Left lung (tissue), 4 donors: ENCODE measurements at regions not wholly inside any gene's neighbourhood (a gene's known extent, or its start where the extent isn't known, plus 50 kb on each side); places are given as distances from the start of the nearest gene placed in this dataset.

Experiments
- ATAC-seq: fragments of 200-7000 bp; cut with Tn5 transposase; one replicate; pipeline ENCODE4 v1.9.1; 2020; ENCODE audit warnings: moderate library complexity
- DNase-seq, 4 donors: peaks; one replicate each; pipeline ENCODE4 v3.0.0-alpha.2; 2013 to 2020
- H3K27ac ChIP-seq, 2 donors: fragments of 200-600 bp; sonication (generic) in 1 of 2; one replicate each; pipeline versions ENCODE4 v1.5.0 to v1.8.0; 2020 to 2021
- H3K27me3 ChIP-seq, 2 donors: fragments of 200-600 bp; sonication (generic) in 1 of 2; one replicate each; pipeline versions ENCODE4 v1.5.0 to v1.8.0; 2020 to 2021
- H3K36me3 ChIP-seq, 2 donors: fragments of 200-600 bp; sonication (generic) in 1 of 2; one replicate each; pipeline versions ENCODE4 v1.5.0 to v1.8.0; 2020 to 2021
- H3K4me1 ChIP-seq, 2 donors: fragments of 200-600 bp; one replicate each; pipeline ENCODE4 v1.8.0; 2021
- H3K4me3 ChIP-seq, 2 donors: fragments of 200-600 bp; sonication (generic) in 1 of 2; one replicate each; pipeline versions ENCODE4 v1.5.0 to v1.8.0; 2020 to 2021; ENCODE audit warnings: mild to moderate bottlenecking in 1 of 2
- H3K9me3 ChIP-seq, 2 donors: fragments of 200-600 bp; sonication (generic) in 1 of 2; one replicate each; pipeline versions ENCODE4 v1.5.0 to v1.8.0; 2020 to 2021
- intact Hi-C, 2 donors: fragments of 100-400 bp; cut with DNase I; formaldehyde crosslinking; loops; one replicate each; pipeline versions ENCODE4 v1.11.2 to v1.14.2; 2022
- TF ChIP-seq, protein P1 (sequence below), 2 donors: fragments of 200-600 bp; sonication (generic) in 1 of 2; IDR thresholded peaks; one replicate each; pipeline versions ENCODE4 v1.5.0 to v1.8.0; 2021; ENCODE audit warnings: antibody characterized with exemption in 2 of 2
- donor health status: DM: no; HTN: yes; CAD: no.
- donor health status: DM: no; HTN: no; CAD: no.

GRCh38 chr7:18378989-18379605 lies 116.5 kb upstream of the HDAC9 start:
- H3K36me3 ChIP-seq = no peaks in the 10 kb centered on the region
- DNase-seq (no peak), ATAC-seq (no peak)
- H3K4me3 ChIP-seq = no peak overlapping the region
- H3K9me3 ChIP-seq = no peaks in the 10 kb centered on the region
- H3K4me1 ChIP-seq = no peaks in the 10 kb centered on the region
- H3K27me3 ChIP-seq = no peaks in the 10 kb centered on the region
- no peak overlapping the region for H3K27ac ChIP-seq
- intact Hi-C loops = no loop called here
- TF ChIP-seq, protein P1, sequence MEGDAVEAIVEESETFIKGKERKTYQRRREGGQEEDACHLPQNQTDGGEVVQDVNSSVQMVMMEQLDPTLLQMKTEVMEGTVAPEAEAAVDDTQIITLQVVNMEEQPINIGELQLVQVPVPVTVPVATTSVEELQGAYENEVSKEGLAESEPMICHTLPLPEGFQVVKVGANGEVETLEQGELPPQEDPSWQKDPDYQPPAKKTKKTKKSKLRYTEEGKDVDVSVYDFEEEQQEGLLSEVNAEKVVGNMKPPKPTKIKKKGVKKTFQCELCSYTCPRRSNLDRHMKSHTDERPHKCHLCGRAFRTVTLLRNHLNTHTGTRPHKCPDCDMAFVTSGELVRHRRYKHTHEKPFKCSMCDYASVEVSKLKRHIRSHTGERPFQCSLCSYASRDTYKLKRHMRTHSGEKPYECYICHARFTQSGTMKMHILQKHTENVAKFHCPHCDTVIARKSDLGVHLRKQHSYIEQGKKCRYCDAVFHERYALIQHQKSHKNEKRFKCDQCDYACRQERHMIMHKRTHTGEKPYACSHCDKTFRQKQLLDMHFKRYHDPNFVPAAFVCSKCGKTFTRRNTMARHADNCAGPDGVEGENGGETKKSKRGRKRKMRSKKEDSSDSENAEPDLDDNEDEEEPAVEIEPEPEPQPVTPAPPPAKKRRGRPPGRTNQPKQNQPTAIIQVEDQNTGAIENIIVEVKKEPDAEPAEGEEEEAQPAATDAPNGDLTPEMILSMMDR (IDR thresholded peaks at IDR 0.05) = no peak

GRCh38 chr7:18384491-18385143 lies 110.9 kb upstream of the HDAC9 start:
- ATAC-seq = no peak
- TF ChIP-seq, protein P1 (IDR thresholded peaks at IDR 0.05) = no peak
- intact Hi-C loops = no loop called here

GRCh38 chr7:18386607-18387006 lies 108.9 kb upstream of the HDAC9 start:
- Histone ChIP-seq H3K4me3 (no peak overlapping the region), H3K4me1 (peaks cover 0 to 19% of the 10 kb centered on the region in 2 donors), H3K27me3 (no peaks in the 10 kb centered on the region), H3K9me3 (no peaks in the 10 kb centered on the region), H3K27ac (no peak overlapping the region), H3K36me3 (no peaks in the 10 kb centered on the region)
- intact Hi-C loops = no loop called here
- ATAC-seq (no peak), DNase-seq (no peak)
- TF ChIP-seq, protein P1 (IDR thresholded peaks at IDR 0.05) = no peak

More at GRCh38 chr7:18384491-18385143, 110.9 kb upstream of the HDAC9 start:
- Histone ChIP-seq H3K27ac (no peak overlapping the region), H3K36me3 (no peaks in the 10 kb centered on the region), H3K4me1 (peaks cover 0 to 7% of the 10 kb centered on the region in 2 donors), H3K27me3 (no peaks in the 10 kb centered on the region), H3K4me3 (no peak overlapping the region), H3K9me3 (no peaks in the 10 kb centered on the region)
- DNase-seq = no peak

GRCh38 chr7:18387191-18387735 lies 108.3 kb upstream of the HDAC9 start:
- H3K9me3 ChIP-seq = no peaks in the 10 kb centered on the region
- TF ChIP-seq, protein P1 (IDR thresholded peaks at IDR 0.05) = no peak
- H3K4me1 ChIP-seq = peaks cover 0 to 19% of the 10 kb centered on the region in 2 donors
- no peaks in the 10 kb centered on the region for H3K36me3 ChIP-seq
- ATAC-seq = no peak
- no peak for DNase-seq
- no peaks in the 10 kb centered on the region for H3K27me3 ChIP-seq
- peak overlapping the region in 1 of 2 donors; percentile 4 for H3K27ac ChIP-seq
- H3K4me3 ChIP-seq = no peak overlapping the region
- intact Hi-C loops = no loop called here

DNA sequence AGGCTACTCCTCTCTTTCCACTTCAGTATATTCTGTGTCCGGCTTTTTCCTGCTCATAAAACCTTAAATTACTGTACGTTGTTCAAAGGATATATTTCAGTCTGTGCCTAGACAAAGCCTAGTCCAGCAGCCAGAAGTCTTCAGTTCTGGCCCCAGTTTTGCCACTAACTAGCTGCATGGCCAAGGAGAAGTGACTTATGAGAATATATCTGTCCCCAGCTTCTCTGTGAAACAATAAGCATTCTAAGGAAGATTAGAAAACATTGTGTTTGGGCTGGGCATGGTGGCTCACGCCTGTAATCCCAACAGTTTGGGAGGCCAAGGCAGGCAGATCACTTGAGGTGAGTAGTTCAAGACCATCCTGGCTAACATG lies 105.0 kb upstream of the HDAC9 start:
- H3K27ac ChIP-seq = peak overlapping the region; percentile 29 to 31
- H3K4me1 ChIP-seq = peaks cover 0 to 24% of the 10 kb centered on the region in 2 donors
- no peak for DNase-seq
- ATAC-seq = no peak
- intact Hi-C loops = no loop called here
- no peaks in the 10 kb centered on the region for H3K36me3 ChIP-seq
- H3K4me3 ChIP-seq = no peak overlapping the region
- H3K9me3 ChIP-seq = no peaks in the 10 kb centered on the region
- H3K27me3 ChIP-seq = no peaks in the 10 kb centered on the region
- TF ChIP-seq, protein P1 (IDR thresholded peaks at IDR 0.05) = no peak
